TTC549 (cell line): ENCODE measurements at regions not wholly inside any gene's neighbourhood (a gene's known extent, or its start where the extent isn't known, plus 50 kb on each side); places are given as distances from the start of the nearest gene placed in this dataset.
"Not testable (repeated sequence)": the region's sequence is repeated elsewhere in the genome, so short reads cannot be mapped to it uniquely, and the experiment has no call there.

ENCODE experiments used
- FAIRE-seq: peaks from 2 replicates; lab custom pipeline; 2012; peaks lifted over from hg19 to GRCh38; lab: Jason Lieb, UNC

DNA sequence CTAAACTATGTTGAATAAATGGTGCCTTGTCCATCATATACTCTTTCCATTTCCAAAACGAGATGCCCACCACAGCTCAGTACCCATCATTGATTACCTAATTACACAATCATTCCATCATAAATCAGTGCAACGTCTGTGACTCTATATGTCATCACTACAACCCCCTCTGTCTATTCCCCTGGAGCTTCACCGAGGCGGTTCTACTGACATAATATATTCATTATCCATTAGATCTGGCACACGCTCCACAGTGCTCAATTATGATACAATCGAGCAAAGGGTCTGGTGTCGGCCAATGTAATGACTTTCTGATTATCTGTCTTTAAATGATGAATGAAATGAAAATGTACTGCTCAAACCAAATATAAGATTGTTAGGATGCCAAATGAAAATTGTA is 1737.7 kb upstream of the WWC1 start:
- no peak for FAIRE-seq

DNA sequence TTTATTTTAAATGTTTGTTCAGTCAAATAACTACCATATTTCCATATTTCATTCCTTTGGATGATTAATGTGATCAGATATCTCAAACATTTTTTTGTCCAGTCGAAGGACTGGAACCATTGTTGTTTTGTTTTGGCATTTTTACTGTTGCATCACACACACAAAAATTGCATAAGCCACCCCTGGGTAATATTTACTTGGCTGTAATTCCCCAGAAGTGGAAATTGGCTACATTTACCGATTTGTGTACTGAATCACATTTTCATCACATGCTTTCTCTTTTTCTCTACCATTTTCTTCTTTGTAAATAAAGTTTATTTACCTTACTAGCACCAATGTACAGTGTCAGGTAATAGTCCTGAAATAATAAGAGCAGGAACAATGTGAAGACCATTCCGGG is 1729.7 kb upstream of the WWC1 start:
- FAIRE-seq: no peak

DNA sequence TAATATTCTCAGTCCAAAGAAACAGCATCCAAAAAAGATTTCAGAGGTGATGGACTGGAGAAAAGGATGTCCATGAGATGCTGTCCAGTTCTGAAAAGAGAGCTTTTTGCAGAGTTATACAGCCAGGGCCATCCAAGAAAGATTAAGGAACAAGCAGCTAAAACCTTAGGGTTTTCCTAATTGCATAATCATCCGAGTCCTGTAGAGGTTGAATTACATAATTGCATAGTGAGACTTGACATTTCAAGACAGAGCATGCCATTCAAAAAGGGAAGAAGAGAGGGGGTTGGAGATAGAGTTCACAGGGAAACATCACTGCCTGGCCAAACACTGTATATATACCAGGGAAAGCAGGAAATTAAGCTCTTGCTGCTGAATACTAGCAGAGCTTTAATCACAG is 1729.2 kb upstream of the WWC1 start:
- FAIRE-seq: no peak

DNA sequence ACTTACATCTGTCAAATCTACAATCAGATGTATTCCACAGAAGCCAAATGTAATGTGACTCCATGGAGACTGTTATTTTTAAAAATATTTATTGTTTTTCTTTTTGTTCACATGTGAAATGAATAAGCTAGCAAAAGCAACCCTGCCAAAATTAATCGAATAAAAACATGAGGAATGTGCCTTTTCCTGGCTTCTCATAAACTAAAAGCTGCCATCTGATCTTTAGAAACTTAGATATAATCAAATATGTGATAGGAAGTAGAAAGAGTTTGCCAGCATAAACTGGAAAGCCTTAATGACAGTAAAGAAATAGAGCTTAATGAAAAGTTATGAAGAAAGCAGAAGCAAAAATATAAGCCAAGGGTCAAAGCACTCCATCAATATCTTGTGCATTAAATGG is 1724.7 kb upstream of the WWC1 start:
- FAIRE-seq: no peak

DNA sequence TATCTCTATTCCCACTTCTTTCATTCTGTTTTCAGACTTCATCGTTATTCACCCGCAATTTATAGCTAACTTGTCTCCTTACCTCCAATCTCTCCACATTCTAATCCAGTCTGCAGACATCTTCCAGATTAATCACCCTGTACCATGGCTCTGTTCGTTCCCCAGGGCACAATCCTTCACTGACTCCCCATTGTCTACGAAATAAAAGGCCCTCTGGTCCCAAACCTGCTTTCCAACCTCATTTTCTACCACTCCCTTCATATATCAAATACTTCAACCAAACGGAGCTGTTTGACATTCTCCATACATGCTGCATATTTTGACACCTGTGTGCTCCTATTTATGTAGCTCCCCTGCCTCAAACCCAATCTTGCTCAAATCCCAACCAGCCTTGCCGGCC is 1720.6 kb upstream of the WWC1 start:
- FAIRE-seq: no peak

DNA sequence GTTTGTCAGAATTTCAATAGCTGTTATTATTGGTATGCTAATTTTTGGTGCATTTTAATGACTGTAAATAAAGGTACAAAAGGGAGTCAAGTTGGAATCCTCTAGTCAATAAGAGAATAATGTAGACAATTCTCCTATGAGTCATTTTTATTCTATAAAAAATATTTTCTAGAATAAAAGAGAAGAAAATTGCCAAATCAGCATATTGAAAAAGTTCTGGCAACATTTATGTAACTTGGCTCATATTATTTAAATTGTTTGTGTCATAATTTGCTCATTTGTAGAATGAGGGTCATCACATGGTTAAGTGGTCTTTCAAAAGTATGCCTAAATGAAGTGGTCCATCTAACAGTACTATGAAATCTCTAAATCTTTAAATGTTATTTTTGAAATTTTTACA is 1719.8 kb upstream of the WWC1 start:
- FAIRE-seq: no peak

DNA sequence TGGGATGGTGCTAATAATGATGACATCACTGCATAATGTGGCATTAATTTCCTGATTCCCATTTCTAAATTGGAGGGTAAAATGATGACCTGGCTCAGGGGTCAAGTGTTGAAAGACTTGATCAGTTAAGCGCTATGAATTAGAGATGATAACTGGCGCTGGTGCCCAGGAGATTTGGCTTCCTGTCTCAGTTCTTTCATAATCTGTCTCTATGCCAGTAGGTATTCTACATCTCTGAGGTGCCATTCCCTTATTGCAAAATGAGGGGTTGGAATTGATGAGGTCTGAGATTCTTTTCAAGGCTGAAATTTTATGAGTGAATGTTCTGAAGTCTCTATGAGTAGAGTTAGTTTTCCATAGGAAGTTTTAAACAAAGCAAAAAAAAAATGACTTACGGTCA is 1715.1 kb upstream of the WWC1 start:
- no peak for FAIRE-seq

DNA sequence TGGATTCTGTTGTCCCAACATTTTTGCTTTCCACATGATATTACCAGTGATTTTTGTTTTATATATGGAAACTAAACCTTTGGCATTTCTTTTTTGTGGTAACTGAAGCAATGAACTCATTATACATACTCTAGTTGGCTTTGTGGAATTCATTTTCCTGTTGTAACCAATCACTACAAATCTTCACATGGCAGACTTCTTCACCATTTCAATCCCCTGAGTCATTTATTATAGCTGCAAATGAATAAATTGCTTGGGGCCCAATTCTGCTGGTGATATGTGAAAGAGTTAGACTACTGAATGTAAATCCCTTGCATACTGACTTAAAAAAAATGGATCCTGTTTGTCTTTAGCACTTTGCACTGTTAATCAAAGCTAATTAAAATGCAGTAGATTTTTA is 1709.6 kb upstream of the WWC1 start:
- FAIRE-seq: no peak

DNA sequence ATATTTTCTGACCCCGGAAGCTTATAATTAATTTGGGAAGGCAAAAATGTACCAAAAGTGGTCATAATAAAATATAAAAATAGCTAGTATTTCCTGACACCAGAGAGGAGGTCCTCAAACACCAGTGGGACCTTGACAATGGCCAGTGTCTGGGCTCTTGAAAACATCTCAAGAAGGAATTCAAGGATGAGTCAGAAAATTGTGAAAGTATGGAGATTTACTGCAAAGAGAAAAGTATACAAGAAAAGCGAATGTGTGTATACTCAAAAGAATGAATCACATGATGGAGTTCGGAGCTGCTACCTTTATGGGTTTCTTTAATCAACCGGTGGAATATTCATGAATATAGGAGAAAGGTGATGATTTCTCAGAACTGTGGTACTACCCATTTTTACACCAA is 1709.0 kb upstream of the WWC1 start:
- no peak for FAIRE-seq

DNA sequence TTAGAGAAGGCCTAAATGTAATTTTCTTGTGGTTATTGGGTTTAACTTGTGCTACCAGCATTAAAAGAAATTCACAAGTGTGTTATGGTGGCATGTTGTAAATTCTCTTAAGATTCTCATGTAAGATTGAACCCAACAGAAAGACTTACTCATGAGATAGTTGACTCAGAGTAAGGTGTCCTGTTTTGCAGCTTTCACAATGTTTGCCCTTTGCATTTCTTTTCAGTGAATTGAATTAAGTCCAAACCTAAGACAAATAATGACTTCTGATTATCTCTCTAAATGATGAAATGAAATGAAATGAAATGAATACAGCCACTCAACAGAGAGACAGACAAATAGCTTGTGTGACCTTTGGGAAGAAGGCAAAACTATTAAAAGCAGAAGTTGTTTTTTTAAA is 1696.9 kb upstream of the WWC1 start:
- FAIRE-seq: no peak

DNA sequence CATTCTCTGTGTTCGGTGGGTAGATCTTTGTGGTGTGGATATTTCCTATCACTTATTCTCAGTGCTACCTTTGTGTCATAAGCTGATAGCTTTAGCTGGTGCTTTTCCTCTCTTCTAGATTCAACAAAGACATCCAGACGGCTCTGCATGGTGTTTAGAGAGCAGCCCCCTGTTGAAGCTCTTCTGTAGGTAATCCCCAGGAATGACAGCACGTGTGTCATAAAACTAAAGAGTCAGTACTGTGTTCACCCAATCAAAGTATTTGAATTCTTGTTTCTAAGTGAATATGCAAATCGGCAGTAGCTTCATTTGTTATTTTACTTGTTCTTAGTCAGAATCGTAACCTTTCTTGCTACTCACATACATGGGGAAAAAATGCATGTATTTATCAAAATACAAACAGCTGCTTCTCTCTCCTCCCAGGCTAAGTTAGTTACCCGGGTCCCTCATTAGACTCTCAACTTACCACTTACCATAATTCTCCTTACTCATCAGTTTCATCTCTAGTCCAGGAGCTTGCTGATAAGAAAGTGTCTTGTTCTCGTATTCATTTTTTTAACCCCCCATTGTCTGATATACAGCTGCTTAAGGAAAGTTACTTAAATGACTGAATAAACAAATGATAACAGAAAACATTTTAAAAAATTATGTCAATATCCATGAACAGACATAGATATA is 1696.0 kb upstream of the WWC1 start:
- FAIRE-seq: no peak

DNA sequence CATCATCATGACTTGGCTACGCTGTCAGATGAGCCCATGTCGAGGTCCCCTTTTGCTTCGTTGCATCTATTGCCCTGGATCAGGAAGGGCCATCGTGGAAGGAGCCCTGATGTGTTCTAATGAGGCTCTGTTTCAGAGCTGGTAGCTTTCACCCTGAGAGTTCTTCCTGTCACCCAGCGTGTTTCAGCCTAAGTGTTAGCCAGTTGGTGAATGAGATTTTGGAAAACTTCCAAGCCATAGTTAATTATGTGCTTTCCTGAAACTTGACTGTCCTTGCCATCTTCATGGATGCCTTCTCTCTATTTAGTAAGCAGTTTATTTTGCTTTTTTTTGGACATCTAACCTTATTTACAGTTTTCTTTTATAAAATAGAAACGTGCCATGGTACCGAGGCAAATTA is 1695.4 kb upstream of the WWC1 start:
- FAIRE-seq: no peak

DNA sequence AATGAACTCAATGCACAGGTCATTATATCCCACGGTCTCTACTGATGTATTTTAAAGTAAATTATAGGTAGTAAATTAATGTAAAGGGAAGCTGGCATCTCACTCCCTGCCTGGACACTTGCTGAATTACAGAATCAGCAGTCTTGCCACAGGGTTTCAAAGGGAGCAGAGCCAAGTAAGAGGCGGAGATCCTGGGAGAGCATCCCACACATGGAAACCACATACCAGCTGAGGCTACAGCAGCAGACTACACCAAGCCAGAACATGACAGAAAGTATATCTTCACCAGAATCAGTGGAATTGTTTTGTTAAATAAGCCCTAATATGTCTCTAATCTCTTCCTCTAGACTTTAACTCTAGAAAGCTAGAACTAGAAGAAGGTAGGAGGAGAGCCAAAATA is 1689.2 kb upstream of the WWC1 start:
- FAIRE-seq: no peak

DNA sequence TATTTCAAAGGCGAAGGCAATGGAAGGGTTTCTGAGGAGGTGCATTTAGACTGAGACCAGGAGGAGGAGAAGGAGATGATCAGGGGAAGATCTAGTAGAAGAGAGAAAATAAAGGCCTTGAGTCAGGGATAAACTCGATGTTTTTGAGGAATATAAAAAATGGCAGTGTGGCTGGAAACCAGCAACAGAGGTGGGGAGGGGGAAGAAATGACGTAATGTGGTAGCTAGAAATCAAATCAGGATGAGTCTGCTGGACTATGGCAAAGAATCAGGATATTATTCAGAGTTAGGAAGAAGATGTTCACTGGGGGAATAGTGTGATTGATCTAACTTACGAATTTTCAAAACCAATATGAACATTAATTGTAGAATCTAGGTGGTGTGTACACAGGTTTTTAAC is 1673.9 kb upstream of the WWC1 start:
- FAIRE-seq: no peak

DNA sequence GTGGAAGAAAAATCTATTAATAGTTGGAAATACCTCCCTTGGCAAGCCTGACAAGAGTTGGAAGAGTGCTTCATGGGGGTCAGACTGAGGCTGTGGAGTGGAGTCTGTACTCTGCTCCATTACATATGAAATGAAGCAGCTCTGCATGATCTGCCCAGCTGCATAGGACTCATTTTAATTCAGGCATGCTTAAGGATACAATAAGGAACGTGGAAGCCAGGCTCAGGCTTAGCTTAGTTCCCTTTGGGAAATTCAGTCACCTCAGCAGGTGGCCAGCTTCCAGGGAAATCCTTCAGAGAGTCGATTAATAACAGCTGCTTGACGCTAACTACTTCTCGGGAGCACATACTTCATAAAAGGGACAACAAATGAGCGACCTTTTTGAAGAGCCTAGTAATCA is 1672.9 kb upstream of the WWC1 start:
- no peak for FAIRE-seq

DNA sequence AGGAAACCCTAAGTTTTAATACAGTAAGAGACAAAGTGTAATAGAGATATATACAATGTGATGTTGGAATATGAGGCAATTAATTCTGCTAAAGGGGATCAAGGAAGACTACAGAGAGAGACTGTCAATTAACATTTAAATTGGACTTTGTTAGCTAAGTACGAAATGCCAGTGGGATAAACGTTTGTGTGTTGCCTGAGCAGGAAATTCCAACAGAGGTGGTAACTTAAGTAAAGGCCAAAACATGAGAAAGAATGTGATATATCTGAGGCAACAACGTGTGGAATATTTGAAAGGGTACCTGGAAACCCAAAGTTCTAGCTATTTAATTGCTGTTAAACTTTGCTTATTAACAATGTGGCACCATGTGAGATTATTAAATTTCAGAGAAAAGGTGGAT is 1666.9 kb upstream of the WWC1 start:
- no peak for FAIRE-seq

DNA sequence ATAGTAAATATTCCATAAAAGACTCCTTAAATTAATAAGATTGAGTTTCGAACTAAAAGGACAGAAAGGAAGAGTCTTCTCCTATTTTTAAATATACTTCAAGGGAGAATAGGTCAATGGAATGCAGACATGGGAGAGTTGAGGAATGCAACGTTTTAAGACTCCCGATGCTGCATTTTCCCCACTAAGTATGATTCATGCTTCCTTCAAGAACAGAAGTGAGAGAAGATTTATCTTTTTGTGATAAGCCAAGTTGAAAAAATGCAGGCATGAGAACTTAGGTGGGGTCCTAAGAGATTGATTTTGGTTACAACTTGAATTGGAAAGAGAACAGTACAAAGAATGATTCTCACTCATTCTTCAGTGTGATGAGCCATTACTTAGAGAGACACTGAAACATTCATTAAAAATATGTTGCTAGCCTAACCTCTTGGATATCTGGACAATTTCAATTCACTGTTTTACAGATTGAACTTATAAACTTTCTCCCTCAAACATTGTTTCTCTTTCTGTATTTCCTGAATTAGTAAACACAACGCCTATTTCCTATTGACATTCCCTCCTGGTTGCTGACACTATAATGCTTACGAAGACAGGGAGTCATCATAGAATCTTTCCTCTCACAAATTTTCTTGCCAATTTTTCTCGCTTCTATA is 1666.1 kb upstream of the WWC1 start:
- no peak for FAIRE-seq

DNA sequence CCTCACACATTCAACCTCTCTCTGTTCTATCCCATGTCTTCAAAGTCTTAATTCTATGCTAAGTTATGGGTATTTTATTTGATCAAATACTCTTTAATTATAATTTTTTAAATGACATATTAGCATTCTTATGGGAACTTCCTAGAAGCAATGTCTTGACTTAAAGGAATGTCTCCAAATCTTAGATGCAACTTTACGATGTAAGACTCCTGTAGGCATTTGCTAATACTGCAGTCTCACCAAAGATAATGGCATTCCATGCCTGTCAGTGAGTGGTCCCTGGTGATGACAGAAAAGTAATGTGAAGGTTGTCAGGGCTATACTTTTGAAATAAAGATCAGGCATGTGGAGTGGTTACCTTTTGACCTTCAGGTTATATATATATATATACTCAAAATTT is 1654.2 kb upstream of the WWC1 start:
- FAIRE-seq: no peak

DNA sequence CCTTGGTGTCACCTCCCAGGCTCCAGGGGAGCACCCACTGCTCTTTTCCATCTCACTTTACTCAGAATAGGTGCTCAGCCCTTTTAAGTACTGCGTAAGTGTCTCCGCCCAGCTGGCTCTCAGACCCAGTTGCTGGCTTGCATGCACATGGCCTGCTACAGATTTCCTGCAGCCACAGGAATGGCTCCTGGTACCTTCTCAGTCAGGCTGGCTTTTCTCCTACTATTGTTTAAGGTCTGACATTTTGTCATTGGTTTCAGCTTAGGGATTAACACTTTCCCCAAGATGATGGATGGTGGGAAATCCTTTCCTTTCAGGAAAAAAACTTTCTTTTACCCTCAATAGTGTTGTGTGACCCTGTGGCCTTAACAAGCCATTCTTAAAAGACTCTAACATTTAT is 1652.3 kb upstream of the WWC1 start:
- no peak for FAIRE-seq

DNA sequence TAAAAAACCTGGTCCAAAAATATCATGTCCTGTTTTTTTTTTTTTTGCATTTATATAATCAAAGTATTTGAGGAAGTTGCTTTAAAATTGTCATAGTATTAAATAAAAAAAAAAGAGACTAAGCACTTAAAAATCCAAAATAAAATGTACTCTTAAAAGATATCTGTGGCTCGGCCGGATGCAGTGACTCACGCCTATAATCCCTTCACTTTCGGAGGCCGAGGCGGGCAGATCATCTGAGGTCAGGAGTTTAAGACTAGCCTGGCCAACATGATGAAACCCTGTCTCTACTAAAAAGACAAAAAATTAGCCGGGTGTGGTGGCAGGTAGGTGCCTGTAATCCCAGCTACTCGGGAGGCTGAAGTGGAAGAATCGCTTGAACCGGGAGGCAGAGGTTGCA is 1651.3 kb upstream of the WWC1 start:
- not testable (repeated sequence) for FAIRE-seq

DNA sequence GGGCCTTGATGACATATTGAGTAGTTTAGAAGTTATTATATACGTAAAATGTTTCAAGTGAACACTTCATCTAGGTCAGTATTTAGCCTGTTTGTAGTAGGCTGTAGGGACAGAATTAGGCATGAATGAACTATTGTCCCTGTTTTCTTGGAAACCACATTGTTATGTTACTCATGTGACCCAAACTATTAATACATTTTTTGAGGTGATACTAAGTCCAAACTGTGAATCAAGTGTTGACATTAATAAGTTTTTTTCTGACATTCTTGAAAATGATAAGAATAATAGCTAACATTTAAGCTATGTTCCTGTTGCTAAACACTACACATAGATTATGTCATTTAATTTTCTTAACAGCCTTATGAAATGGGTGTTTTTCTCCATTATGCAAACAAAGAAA is 1642.7 kb upstream of the WWC1 start:
- no peak for FAIRE-seq

DNA sequence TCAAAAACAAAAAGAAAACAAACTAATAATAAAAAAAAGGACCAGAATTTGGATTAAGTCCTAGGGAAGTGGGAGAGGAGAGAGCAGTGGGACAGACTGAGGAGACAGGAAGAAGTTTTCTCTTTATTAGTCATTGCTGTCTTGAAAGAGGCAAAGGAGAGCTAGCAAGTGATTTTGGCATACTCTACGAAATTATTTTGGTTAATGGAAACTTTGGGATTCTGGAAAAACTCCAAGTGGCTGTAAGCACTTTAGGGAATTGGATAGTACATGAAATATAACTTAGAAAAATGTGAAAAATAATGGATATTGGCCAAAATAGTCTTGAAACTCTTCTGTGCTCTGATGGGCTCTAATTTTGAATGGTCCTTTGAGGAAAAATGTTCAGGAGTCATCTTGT is 1641.8 kb upstream of the WWC1 start:
- no peak for FAIRE-seq

DNA sequence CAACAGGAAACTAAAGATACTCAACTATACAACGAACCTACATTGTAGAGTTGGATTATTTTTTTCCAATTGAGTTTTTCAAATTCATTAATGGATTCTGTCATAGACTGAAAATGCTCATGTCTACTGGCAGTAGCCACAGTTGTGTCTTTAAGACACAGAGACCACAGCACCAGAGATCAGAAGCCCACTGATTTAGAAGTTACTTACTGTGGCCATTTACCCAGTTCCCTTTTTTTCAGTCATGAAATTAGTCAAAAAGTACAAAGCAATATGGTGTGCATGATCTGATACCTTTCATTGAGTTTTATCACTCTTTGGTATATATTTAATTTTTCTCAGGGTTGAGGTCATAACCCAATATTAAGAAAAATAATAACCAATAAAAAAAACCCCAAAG is 1640.2 kb upstream of the WWC1 start:
- no peak for FAIRE-seq

DNA sequence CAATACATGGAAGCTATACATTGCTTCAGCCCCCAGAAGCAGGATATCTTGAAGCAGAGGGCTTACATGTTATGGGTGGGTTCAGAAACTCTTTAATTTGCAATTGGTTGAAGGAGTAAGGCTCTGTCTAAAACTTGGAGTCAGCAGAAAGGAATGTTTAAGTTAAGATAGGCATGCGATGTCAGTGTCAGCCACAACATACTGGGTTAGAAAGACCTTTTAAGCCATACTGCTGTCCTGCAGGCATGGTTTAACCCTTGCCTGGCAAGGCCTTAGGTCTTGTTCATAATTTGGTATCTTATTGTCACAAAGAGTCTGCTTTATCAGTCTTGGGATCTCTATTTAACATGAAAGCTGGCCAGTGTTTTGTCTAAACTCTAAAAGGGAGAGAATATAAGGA is 1619.6 kb upstream of the WWC1 start:
- no peak for FAIRE-seq

DNA sequence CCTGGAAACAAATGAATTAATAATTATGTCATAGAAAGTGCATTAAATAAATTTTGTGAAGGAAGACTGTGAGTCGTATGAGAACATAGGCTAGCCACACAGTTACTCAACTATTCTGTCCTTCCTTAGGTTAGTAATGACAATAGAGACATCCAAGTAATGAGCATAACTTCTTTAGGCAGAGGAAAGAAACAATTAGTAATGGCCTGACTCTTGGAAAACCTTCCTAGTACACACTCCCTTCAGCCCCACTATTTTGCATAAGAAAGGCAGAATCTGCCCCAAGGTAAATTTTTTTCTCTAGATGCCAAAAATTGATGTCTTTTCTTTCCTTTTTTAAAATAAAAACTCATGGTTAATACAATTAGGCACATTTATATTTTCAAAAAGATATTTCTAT is 1619.0 kb upstream of the WWC1 start:
- FAIRE-seq: no peak
